ENCODE measurements at regions not wholly inside any gene's neighbourhood (a gene's known extent, or its start where the extent isn't known, plus 50 kb on each side); places are given as distances from the start of the nearest gene placed in this dataset.
A peak's percentile ranks its signal among the peaks of the same experiment; 100 is the strongest.

DNA sequence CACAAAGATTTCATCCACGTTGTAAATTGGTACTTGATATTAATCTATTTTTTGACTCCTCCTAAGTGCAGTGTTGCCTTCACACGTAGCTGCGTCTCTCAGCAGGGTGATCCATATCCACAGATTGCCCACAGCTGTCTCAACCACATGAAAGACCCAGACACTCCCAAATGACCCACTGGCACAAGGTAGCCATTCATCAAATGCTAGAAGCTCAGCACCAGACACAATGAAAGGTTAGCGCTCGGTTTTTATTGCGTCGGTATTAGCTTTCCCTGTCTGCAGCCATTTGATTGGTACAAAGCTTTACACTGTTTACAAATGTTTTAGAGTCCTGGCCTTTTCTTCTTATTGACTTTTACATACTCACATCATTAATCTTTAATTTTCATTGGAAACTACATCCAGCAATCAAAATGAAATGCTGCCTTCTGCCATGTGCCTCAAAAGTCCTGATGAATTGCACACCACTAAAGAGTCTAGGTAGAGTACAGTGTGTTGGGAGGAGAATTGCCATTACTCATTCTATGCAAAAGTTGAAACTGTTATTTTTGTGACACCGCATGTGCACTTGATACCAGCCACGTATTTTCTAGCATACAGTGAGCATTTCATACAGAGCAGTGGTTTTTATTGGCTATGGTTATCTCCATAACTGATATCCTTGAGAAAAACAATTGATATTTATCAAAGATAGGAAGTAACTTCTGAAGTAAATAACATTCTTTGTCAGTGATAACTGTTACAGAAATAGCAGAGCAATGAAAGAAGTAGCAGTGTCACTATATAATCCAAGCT, 127.3 kb upstream of the NUDT7 start:
- DNase-seq: no peak

DNA sequence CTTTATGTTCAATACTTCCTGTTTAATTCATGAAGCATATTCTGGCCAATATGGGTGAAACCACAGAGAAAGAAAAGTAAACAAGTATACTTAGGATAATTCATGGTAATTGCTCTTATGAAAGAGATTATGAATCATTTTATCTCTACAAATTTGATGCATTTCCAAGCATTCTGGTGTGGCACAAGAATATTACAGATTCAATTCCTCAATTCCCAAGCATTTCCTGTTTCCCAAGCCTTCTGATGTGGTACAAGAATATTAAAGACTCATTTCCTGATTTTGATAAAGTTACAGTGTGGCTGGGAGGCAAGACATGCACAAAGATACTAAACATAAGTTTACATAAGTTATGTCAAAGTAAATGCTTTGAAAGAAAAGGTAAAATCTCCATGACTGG, 126.1 kb upstream of the NUDT7 start:
- peak in 1 of 2 donors; percentile 66 for DNase-seq

GRCh38 chr16:77599793-77600415, 122.4 kb upstream of the NUDT7 start:
- DNase-seq: peak; percentile 8 to 44

DNA sequence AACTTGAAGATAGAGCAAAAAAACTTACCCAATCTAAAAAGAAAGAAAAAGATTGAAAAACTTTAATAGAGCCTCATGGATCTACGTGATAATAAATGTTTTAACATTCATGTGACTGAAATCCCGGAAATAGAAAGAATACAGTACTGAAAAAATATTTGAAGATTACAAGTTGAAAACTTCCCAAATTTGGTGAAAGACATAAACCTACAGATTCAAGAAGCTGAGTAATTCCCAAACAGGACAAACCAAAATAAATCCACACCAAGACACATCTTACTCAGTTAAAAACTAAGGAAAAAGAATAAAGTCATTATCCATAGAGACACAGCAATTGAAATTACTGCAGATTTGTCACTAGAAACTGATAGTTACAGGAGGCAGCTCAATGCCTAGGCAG, 121.8 kb upstream of the NUDT7 start:
- no peak for DNase-seq

DNA sequence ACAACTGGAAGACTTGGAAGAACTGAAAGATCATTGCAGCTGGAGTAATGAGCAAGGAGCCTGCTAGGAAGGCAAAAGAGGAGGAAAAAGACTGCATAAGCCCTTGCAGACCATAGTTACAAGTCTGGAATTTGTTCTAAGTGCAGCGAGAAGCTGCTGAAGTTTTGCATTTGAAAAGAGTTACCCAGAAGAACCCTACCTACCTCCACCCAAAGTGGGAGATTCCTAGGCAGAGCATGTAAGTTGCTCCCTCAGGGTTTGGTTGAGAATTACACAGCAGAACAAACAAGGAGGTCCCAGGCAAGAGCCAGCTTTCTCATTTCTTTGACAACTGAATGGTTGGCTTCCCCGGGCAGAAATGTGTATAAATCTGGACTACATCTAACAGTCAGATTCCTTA, 118.7 kb upstream of the NUDT7 start:
- DNase-seq: no peak

- no peak for DNase-seq
Measured at GRCh38 chr16:77610496-77610895, 111.8 kb upstream of the NUDT7 start.

DNA sequence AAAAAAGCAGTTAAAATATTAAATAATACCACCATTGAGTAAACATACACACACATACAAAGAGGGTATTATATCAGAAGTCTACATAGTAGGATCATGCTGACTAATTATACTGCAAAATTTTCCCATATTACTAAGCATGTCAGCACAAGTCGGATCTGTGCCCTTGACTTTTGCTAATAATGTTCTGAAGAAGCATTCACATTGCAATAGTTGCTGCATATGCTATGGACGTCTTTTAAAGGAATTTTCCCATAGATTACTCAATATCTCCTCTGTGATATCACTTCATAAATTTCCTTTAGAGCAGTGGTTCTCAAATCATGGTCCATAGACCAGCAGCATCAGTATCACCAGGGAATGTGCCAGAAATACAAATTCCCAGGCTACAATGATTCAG, 110.9 kb upstream of the NUDT7 start:
- no peak for DNase-seq

DNA sequence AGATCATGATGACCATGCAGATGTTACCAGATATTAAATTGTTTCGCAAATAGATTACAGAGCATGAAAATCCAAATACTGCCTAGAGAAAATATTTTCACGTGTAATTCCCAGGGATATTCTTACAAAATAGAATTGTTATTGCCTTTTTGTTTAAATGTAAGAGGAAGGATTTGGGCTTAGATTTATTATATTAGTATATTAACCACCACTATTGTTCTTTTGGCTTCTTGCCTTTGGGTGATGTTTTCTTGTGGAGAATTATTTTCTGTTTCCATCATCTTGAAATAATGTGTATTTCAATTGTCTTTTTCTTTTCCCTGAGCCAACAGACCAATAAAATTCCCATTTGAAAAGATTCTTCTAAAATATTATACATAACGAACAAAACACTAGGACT, 109.7 kb upstream of the NUDT7 start:
- no peak for DNase-seq

DNA sequence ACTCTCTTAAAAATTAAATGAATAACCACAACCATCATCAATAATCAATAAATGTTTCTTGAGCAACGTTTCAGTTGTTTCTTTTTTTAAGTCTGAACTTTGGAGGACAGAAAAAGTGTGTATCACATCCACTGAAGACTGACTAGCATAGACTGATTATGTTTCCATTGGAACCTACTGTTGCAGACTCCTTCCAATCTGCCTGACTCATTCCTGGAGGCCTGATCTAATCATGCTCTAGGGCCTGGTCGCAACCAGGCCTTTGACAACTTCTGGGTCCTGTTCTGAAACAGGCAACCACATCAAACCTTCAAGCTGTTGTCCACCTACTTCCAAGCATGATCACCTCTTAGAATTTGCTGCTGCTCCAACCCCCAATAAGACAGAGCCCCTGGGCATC, 109.2 kb upstream of the NUDT7 start:
- no peak for DNase-seq

- no peak for DNase-seq
Measured at GRCh38 chr16:77617553-77617952, 104.8 kb upstream of the NUDT7 start.

- no peak for DNase-seq
Measured at GRCh38 chr16:77617996-77618395, 104.3 kb upstream of the NUDT7 start.

- DNase-seq: no peak
Measured at GRCh38 chr16:77618951-77619350, 103.4 kb upstream of the NUDT7 start.

- no peak for DNase-seq
Measured at GRCh38 chr16:77624085-77624484, 98.2 kb upstream of the NUDT7 start.

DNA sequence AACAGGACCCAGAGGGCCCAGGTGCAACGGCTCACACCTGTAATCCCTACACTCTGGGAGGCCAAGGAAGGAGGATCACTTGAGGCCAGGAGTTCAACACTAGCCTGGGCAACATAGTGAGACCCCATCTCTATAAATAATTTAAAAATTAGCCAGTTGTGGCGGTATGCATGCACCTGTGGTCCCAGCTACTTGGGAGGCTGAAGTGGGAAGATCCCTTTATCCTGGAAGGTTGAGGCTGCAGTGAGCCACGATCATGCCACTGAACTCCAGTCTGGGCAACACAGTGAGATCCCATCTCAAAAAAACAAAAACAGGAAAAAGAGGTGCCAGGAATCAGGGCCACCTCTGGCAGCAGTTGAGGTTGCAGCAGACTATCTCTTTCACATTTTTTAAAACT, 85.7 kb upstream of the NUDT7 start:
- no peak for DNase-seq

- DNase-seq: no peak
Measured at GRCh38 chr16:77637940-77638339, 84.4 kb upstream of the NUDT7 start.

DNA sequence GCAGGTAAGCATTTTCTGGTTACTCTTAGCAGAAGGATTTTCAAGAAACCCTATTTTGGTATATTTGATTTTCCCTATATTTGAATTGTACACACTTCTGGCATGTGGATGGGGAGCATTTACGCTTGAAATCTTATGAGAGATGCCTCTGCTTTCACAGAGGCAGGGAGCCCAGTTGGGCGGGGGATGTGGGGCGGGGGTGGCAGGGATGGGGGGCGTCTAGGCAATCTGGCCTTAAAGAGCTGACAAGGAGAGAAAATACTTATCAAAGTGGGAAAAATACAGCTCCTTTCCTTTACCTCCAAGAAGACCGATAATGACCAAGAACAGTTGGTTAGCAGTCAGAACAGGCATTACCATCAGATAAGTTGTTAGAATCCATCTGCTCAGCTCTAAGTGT, 79.1 kb upstream of the NUDT7 start:
- no peak for DNase-seq

GRCh38 chr16:77645764-77646163, 76.5 kb upstream of the NUDT7 start:
- DNase-seq: no peak

- DNase-seq: no peak
Measured at GRCh38 chr16:77647726-77648125, 74.6 kb upstream of the NUDT7 start.

- DNase-seq: no peak
Measured at GRCh38 chr16:77650761-77651160, 71.6 kb upstream of the NUDT7 start.

DNA sequence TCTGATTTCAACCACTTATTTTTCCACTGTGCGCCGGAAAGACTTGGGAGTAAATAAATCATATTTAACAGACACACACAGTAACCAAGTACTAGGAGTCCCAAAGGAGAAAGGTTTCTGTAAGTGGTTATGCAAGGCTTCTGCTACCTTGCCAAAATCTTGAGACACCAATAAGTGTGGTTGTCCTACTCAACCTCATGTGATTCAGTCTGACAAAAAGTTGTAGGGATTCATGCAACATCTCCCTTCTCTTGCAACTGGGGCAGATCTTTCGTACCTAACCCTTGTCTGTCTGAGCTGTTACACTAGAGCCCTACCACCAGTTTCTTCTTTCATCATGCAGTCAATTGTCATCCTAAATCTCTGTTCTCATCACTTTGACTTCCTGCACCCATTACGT, 69.9 kb upstream of the NUDT7 start:
- no peak for DNase-seq

- peak; percentile 4 to 11 for DNase-seq
Measured at GRCh38 chr16:77657016-77657415, 65.3 kb upstream of the NUDT7 start.

DNA sequence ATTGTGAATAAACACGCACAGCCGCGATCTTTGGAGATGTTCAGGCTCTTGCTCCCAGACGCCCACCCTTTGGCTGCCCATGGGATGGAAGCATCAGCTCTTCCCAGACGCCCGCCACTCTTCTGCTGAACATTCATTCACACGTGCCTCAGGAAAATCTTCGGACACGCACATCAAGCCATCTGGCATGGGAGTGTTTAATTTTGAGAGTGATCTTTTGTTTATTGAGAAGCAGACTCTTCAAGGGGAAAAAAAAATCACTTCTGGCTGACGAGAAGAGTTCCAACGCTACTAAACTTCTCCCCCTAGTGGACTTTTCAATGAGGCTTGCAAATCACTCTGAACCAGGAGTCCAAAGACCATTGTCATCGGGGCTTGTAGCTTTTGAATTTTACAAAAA, 62.0 kb upstream of the NUDT7 start:
- no peak for DNase-seq

DNA sequence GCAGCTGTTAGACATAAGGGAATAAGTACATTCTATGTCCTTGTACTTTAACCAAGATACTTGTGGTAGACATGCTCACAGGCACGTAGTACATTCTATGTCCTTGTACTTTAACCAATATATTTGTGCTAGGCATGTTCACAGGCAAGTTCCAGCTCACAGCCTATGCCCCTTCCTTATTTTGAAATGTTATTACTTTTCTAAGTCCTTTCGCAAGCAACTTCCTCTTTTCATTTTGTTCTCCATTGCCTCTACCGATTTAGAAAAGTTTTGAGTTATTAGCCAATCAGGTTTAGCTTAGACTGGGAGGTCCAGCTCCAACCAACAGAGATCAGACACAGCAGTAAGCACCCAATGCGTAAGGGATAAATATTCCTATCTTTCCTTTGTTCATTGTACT, 60.1 kb upstream of the NUDT7 start:
- peak; percentile 28 to 63 for DNase-seq

DNA sequence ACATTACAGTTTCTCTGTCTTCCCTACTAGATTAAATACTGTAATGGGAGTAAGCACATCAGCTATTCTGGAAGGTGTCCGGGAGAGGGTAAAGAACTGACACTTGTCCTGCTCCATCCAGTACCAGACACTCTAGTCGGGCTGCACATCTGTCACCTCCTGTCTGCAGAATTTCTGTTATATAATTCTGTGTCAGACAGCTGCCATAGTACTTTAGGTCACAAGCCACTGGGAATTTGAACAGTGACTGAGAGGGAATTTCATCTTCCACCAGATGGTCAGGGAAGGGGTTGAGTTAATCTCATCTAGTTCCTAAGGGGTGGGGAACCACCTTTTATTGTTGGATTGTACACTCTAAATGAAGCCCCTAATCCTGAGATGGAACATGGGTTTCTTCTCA, 58.6 kb upstream of the NUDT7 start:
- no peak for DNase-seq

DNA sequence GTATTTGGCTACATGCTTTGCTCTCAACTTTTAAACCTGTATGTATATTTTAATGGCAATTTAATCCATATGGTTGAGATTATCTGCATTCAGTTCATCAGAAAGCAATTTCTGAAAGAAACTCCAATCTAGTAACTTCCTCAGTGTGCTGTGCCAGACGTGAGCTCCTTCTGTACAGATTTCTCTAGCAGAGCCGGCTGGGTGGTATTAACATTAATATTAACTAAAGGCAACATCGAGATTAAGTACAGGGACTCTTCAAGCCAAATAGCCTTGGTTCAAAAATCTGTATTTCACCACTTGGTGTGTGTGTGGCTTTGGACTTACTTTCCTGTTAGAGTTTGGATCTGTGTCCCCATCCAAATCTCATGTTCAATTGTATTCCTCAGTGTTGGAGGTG, 55.5 kb upstream of the NUDT7 start:
- no peak for DNase-seq
